ENCODE measurements at regions not wholly inside any gene's neighbourhood (a gene's known extent, or its start where the extent isn't known, plus 50 kb on each side); places are given as distances from the start of the nearest gene placed in this dataset.

DNA sequence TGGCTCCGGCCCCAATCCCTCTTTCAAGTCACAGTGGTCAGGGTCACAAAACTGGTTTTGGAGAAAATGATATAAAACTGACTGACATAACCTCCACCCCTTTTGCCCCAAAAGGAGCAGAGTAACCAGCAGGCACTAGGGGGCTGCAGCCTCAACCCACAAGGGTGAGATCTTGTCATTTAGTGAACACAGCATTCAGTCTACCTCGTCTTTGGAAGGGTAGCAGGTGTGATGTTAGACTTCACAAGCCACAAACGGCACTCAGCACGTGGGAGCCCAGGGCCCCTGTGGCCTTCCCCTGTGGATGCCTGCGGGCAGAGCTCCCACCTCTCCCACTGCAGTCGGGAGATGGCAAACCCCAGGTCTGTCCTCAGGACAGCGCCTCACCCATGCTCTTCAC, 372.1 kb upstream of the MYT1L start:
- DNase-seq (ENCODE audit: low read depth) = no peak
- H3K4me3 ChIP-seq (ENCODE audit: low read depth, low read length) = no peak overlapping the region
- TF ChIP-seq, protein P1, sequence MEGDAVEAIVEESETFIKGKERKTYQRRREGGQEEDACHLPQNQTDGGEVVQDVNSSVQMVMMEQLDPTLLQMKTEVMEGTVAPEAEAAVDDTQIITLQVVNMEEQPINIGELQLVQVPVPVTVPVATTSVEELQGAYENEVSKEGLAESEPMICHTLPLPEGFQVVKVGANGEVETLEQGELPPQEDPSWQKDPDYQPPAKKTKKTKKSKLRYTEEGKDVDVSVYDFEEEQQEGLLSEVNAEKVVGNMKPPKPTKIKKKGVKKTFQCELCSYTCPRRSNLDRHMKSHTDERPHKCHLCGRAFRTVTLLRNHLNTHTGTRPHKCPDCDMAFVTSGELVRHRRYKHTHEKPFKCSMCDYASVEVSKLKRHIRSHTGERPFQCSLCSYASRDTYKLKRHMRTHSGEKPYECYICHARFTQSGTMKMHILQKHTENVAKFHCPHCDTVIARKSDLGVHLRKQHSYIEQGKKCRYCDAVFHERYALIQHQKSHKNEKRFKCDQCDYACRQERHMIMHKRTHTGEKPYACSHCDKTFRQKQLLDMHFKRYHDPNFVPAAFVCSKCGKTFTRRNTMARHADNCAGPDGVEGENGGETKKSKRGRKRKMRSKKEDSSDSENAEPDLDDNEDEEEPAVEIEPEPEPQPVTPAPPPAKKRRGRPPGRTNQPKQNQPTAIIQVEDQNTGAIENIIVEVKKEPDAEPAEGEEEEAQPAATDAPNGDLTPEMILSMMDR (conservative IDR thresholded peaks at IDR 0.05; ENCODE audit: low read depth, low read length) = no peak

DNA sequence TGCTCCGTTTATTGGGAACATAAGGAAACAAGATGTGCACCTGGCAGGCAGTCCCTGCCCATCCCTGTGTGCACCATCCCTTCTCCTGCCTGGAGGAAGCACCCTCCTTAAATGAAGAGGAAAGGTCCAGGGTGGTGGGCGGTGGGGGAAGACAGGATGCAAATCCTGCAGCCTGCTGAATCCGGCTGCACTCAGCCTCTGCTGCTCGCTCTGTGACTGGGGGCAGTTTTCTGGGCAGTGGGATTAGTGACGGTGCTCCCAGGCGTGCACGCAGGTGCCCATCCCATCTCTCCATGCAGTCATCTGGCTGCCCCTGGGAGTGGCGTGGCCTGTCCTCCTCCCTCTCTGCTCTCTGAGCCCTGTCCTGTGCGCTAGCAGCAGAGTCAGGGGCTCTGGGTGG, 371.3 kb upstream of the MYT1L start:
- TF ChIP-seq, protein P1 (conservative IDR thresholded peaks at IDR 0.05; ENCODE audit: low read depth, low read length) = no peak
- H3K4me3 ChIP-seq (ENCODE audit: low read depth, low read length) = no peak overlapping the region

DNA sequence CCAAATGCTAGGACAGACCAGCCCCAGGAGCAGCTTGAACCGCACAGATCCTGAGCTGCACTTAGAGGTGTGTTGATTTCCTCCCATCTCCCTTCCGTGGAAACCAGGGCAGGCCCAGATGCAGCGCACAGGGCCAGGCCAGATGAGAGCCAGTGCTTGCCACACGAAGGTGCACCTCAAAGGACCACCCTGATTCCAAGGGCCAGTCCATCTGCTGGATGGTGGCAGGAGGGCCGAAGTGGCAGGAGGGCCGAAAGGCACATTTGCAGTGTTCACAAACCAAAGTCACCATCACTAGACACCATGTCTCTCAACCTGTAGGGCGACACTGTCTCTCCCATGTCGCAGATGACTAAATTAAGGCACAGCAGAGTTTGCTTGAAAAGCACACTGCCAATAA, 370.7 kb upstream of the MYT1L start:
- TF ChIP-seq, protein P1 (conservative IDR thresholded peaks at IDR 0.05; ENCODE audit: low read depth, low read length) = no peak
- no peak for DNase-seq (ENCODE audit: low read depth)

More for the DNA sequence above, 371.3 kb upstream of the MYT1L start:
- DNase-seq (ENCODE audit: low read depth) = no peak

DNA sequence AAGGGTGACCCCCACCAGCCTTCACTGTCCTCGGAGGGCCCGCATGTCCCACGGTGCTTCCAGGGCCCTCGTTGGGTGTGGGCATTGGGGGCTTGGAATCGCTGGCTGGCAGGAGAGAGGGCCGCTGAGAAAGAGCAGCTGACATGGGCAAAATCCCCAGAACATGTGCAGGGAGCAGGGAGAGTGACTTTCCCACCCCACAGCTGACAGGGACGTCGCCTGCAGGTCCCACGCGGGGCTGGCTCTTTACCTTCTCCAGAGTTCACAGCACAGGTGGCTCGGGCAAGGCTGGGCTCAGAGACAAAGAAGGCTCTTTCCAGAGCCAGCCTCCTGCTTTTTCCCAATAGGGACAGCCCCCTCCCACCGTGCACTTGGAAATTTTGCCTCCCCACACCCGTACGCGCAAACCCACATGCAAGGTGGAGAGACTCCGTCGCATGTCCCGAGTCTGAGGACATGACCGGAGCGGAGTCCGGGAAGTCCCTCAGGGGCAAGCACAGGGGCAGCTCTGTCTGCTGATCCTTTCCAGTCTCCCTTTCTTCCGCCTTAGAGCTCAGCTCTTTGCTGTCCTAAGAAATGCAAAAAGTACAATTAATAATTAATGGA, 370.2 kb upstream of the MYT1L start:
- TF ChIP-seq, protein P1 (conservative IDR thresholded peaks at IDR 0.05; ENCODE audit: low read depth, low read length) = no peak
- no peak for DNase-seq (ENCODE audit: low read depth)
- no peak overlapping the region for H3K4me3 ChIP-seq (ENCODE audit: low read depth, low read length)

More for the DNA sequence above, 370.7 kb upstream of the MYT1L start:
- H3K4me3 ChIP-seq (ENCODE audit: low read depth, low read length) = no peak overlapping the region

DNA sequence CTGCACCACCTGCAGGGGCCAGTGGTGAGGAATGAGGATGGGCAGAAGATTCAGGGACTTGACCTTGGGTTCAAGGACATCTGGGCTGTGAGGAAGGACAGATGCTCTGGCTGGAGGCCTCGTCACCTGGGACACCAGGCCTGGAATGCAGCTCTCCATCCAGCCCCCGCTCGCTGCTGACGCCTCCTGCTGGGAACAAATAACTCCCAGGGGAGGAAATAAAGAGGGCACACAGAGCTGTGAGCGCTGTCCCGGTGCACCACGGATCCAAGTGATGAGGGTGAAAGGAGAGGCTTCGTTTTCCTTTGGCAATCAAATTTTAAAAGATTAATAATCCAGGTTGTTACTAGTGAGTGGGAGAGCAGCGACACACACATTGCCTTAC, 368.0 kb upstream of the MYT1L start:
- no peak for DNase-seq (ENCODE audit: low read depth)
- TF ChIP-seq, protein P1 (conservative IDR thresholded peaks at IDR 0.05; ENCODE audit: low read depth, low read length) = no peak
- H3K4me3 ChIP-seq (ENCODE audit: low read depth, low read length) = no peak overlapping the region

DNA sequence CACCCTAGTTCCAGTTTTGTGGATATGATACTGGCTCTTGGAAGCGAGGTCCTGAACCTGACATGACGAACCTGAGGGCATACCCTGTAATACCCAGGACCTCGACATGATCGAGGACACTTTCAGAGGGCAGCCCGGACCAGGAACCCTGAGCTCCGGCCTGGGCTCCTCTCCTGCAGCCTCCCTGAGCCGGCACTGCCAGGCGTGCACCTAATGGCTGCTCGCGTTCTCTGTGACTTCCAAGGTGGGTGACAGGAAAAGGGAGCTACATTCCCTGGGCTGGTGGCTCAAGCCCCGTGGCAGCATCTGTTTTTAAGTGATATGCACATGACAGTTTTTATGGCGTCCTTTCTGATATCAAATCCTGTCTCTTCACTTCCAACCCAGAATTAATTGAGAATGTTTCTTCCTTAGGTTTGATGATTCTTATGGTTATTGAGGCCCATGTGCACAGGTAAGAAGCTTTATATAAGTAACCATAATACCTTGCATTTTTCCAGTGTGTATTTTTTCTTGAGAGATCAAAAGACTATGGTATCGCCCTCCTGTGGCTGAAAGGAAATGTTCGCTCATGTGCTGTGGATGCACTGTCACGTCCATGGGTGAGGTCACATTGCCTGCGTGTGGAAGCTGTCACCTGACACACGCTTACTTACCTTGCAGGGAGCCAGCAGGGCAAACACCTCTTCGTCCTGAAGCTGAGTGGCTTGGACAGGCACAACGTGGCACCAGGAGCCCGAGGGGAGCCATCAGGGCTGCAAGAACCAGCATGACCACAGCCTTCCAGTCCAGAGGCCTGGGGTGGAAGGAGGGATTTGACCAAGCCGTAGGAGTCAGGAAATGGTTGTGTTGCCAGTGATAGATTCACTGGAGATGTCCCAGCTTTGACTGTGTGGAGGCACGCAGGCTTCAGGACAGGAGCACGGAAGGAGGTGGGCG, 367.4 kb upstream of the MYT1L start:
- no peak overlapping the region for H3K4me3 ChIP-seq (ENCODE audit: low read depth, low read length)
- peak; percentile 1 for DNase-seq (ENCODE audit: low read depth)
- TF ChIP-seq, protein P1 (conservative IDR thresholded peaks at IDR 0.05; ENCODE audit: low read depth, low read length) = no peak

Data from choroid plexus epithelial cell (primary cell).